Mesendoderm (in vitro differentiated cells): ENCODE measurements at regions not wholly inside any gene's neighbourhood (a gene's known extent, or its start where the extent isn't known, plus 50 kb on each side); places are given as distances from the start of the nearest gene placed in this dataset.

ENCODE experiments used
- DNase-seq: peaks from one replicate; pipeline ENCODE4 v3.0.0; 2013
- H2AK5ac ChIP-seq: 2 replicates; pipeline ENCODE4 v1.6.1; 2013; ENCODE audit warnings: low read length, inconsistent platforms
- H2BK120ac ChIP-seq: 2 replicates; pipeline ENCODE4 v1.6.1; 2013; ENCODE audit warnings: low read depth, mild to moderate bottlenecking, low read length, moderate library complexity, mixed read lengths
- H2BK15ac ChIP-seq: replicated peaks from 2 replicates; pipeline ENCODE4 v1.6.1; 2013; ENCODE audit warnings: low read depth, mild to moderate bottlenecking, moderate library complexity
- H2BK5ac ChIP-seq: 2 replicates; pipeline ENCODE4 v1.6.1; 2013; ENCODE audit warnings: low read length, inconsistent platforms
- H3K18ac ChIP-seq: 2 replicates; pipeline ENCODE4 v1.6.1; 2013; ENCODE audit warnings: mild to moderate bottlenecking, low read length, mixed read lengths
- H3K23ac ChIP-seq: one replicate; pipeline ENCODE4 v1.6.1; 2013; ENCODE audit warnings: low read length
- H3K27ac ChIP-seq: 2 replicates; pipeline ENCODE4 v1.5.1; 2013; ENCODE audit warnings: low read depth, mild to moderate bottlenecking, inconsistent platforms, low read length, moderate library complexity
- H3K27me3 ChIP-seq: 2 replicates; pipeline ENCODE4 v1.6.1; 2013; ENCODE audit warnings: low read length, control low read depth, mild to moderate bottlenecking, inconsistent platforms; ENCODE audit not compliant: insufficient read depth, poor library complexity
- H3K36me3 ChIP-seq: 2 replicates; pipeline ENCODE4 v1.6.1; 2013; ENCODE audit warnings: low read length, inconsistent platforms; ENCODE audit not compliant: control insufficient read depth, insufficient read depth
- H3K4ac ChIP-seq: one replicate; pipeline ENCODE4 v1.6.1; 2013; ENCODE audit warnings: low read depth, mild to moderate bottlenecking, low read length, moderate library complexity
- H3K4me1 ChIP-seq: 2 replicates; pipeline ENCODE4 v1.6.1; 2013; ENCODE audit warnings: low read depth, low read length, inconsistent platforms; ENCODE audit not compliant: control insufficient read depth
- H3K4me2 ChIP-seq: 2 replicates; pipeline ENCODE4 v1.6.1; 2013; ENCODE audit warnings: low read length
- H3K4me3 ChIP-seq: 2 replicates; pipeline ENCODE4 v1.5.1; 2013; ENCODE audit warnings: mild to moderate bottlenecking, low read length
- H3K56ac ChIP-seq: one replicate; pipeline ENCODE4 v1.6.1; 2013; ENCODE audit warnings: low read length
- H3K79me1 ChIP-seq: 2 replicates; pipeline ENCODE4 v1.6.1; 2013; ENCODE audit warnings: low read length, inconsistent platforms
- H3K79me2 ChIP-seq: 2 replicates; pipeline ENCODE4 v1.6.1; 2013; ENCODE audit warnings: mild to moderate bottlenecking, low read length; ENCODE audit not compliant: control insufficient read depth, insufficient read depth
- H3K9ac ChIP-seq: 2 replicates; pipeline ENCODE4 v1.6.1; 2013; ENCODE audit warnings: low read length, inconsistent platforms
- H4K5ac ChIP-seq: one replicate; pipeline ENCODE4 v1.6.1; 2013; ENCODE audit warnings: low read length
- H4K8ac ChIP-seq: one replicate; pipeline ENCODE4 v1.6.1; 2013; ENCODE audit warnings: low read depth, mild to moderate bottlenecking, control low read depth, low read length, moderate library complexity
- WGBS: extraction: QIAGEN DNeasy Blood & Tissue Kit; methylation state at CpG from one replicate; pipeline ENCODE4 v1.1.7; 2013; ENCODE audit warnings: low lambda C conversion rate, missing lambda C conversion rate; ENCODE audit not compliant: insufficient coverage; ENCODE audit errors: extremely low coverage; 5-methylcytosine and 5-hydroxymethylcytosine counted together

GRCh38 chr6:167392631-167393316, 67.9 kb downstream of the TTLL2 start:
- Histone ChIP-seq H3K23ac (no peak overlapping the region), H2BK120ac (no peak overlapping the region), H3K27me3 (no peaks in the 10 kb centered on the region), H3K18ac (no peak overlapping the region), H3K36me3 (no peaks in the 10 kb centered on the region), H3K4me1 (no peaks in the 10 kb centered on the region), H3K79me1 (no peaks in the 10 kb centered on the region), H2BK15ac (no peak overlapping the region), H2BK5ac (no peak overlapping the region), H2AK5ac (no peak overlapping the region), H3K4me2 (no peak overlapping the region), H3K9ac (no peak overlapping the region), H3K79me2 (no peaks in the 10 kb centered on the region), H3K4me3 (no peak overlapping the region), H3K56ac (no peak overlapping the region), H3K27ac (no peak overlapping the region), H3K4ac (no peak overlapping the region), H4K5ac (no peak overlapping the region), H4K8ac (no peak overlapping the region)
- no CpG with 5 or more reads among the region's 13 CpGs for WGBS
- DNase-seq: no peak

- no CpG with 5 or more reads among the region's 7 CpGs for WGBS
- H2AK5ac ChIP-seq: no peak overlapping the region
These were observed 68.8 kb downstream of the TTLL2 start for GRCh38 chr6:167393731-167394130.

GRCh38 chr6:167394339-167394738, 69.5 kb downstream of the TTLL2 start:
- Histone ChIP-seq H3K4me1 (no peaks in the 10 kb centered on the region), H3K79me1 (no peaks in the 10 kb centered on the region), H4K8ac (no peak overlapping the region), H3K4ac (no peak overlapping the region), H3K36me3 (no peaks in the 10 kb centered on the region), H2BK15ac (no peak overlapping the region), H3K4me2 (no peak overlapping the region), H2BK120ac (no peak overlapping the region), H3K56ac (no peak overlapping the region), H4K5ac (no peak overlapping the region), H2BK5ac (no peak overlapping the region), H3K79me2 (no peaks in the 10 kb centered on the region), H2AK5ac (no peak overlapping the region), H3K9ac (no peak overlapping the region), H3K18ac (no peak overlapping the region), H3K27ac (no peak overlapping the region), H3K4me3 (no peak overlapping the region), H3K23ac (no peak overlapping the region), H3K27me3 (no peaks in the 10 kb centered on the region)
- WGBS: no CpG with 5 or more reads among the region's 8 CpGs
- no peak for DNase-seq

More at GRCh38 chr6:167393731-167394130, 68.8 kb downstream of the TTLL2 start:
- Histone ChIP-seq H3K23ac (no peak overlapping the region), H3K9ac (no peak overlapping the region), H4K8ac (no peak overlapping the region), H3K27ac (no peak overlapping the region), H3K4me3 (no peak overlapping the region), H2BK120ac (no peak overlapping the region), H3K4me2 (no peak overlapping the region), H3K4me1 (no peaks in the 10 kb centered on the region), H2BK15ac (no peak overlapping the region), H3K56ac (no peak overlapping the region), H3K27me3 (no peaks in the 10 kb centered on the region), H3K4ac (no peak overlapping the region), H3K36me3 (no peaks in the 10 kb centered on the region), H3K18ac (no peak overlapping the region), H3K79me2 (no peaks in the 10 kb centered on the region), H3K79me1 (no peaks in the 10 kb centered on the region), H4K5ac (no peak overlapping the region), H2BK5ac (no peak overlapping the region)
- DNase-seq: no peak

- Histone ChIP-seq H3K9ac (no peak overlapping the region), H3K36me3 (no peaks in the 10 kb centered on the region), H2BK15ac (no peak overlapping the region), H3K4me3 (no peak overlapping the region), H3K27me3 (no peaks in the 10 kb centered on the region), H3K79me2 (no peaks in the 10 kb centered on the region), H3K4ac (no peak overlapping the region), H3K27ac (no peak overlapping the region), H3K18ac (no peak overlapping the region), H2BK120ac (no peak overlapping the region), H2BK5ac (no peak overlapping the region), H3K56ac (no peak overlapping the region), H3K4me1 (no peaks in the 10 kb centered on the region), H2AK5ac (no peak overlapping the region), H3K23ac (no peak overlapping the region), H3K4me2 (no peak overlapping the region), H4K5ac (no peak overlapping the region), H3K79me1 (no peaks in the 10 kb centered on the region), H4K8ac (no peak overlapping the region)
- WGBS: 100% methylated on average over 6 of the region's 19 CpGs
- no peak for DNase-seq
These were observed 69.9 kb downstream of the TTLL2 start for GRCh38 chr6:167394820-167395219.

- no peak overlapping the region for H3K4ac ChIP-seq
- H3K4me2 ChIP-seq: no peak overlapping the region
- no peak overlapping the region for H4K8ac ChIP-seq
- no peak overlapping the region for H4K5ac ChIP-seq
- no peak overlapping the region for H3K23ac ChIP-seq
- H3K79me1 ChIP-seq: no peaks in the 10 kb centered on the region
- WGBS: no CpG with 5 or more reads among the region's 16 CpGs
- H2BK5ac ChIP-seq: no peak overlapping the region
- no peak overlapping the region for H3K56ac ChIP-seq
- no peak overlapping the region for H3K18ac ChIP-seq
- H2BK15ac ChIP-seq: no peak overlapping the region
- H2BK120ac ChIP-seq: no peak overlapping the region
- H3K79me2 ChIP-seq: no peaks in the 10 kb centered on the region
- H3K27ac ChIP-seq: no peak overlapping the region
- no peaks in the 10 kb centered on the region for H3K36me3 ChIP-seq
- H3K9ac ChIP-seq: no peak overlapping the region
- no peak for DNase-seq
- H2AK5ac ChIP-seq: no peak overlapping the region
- no peaks in the 10 kb centered on the region for H3K4me1 ChIP-seq
- no peak overlapping the region for H3K4me3 ChIP-seq
- H3K27me3 ChIP-seq: no peaks in the 10 kb centered on the region
These were observed 71.3 kb downstream of the TTLL2 start for GRCh38 chr6:167396068-167396658.
